ENCODE measurements at regions not wholly inside any gene's neighbourhood (a gene's known extent, or its start where the extent isn't known, plus 50 kb on each side); places are given as distances from the start of the nearest gene placed in this dataset.

GRCh38 chr17:71969500-71969899 is 151.3 kb upstream of the SOX9 start:
- no peak for DNase-seq

GRCh38 chr17:71970312-71970711 is 150.5 kb upstream of the SOX9 start:
- DNase-seq, result no peak

DNA sequence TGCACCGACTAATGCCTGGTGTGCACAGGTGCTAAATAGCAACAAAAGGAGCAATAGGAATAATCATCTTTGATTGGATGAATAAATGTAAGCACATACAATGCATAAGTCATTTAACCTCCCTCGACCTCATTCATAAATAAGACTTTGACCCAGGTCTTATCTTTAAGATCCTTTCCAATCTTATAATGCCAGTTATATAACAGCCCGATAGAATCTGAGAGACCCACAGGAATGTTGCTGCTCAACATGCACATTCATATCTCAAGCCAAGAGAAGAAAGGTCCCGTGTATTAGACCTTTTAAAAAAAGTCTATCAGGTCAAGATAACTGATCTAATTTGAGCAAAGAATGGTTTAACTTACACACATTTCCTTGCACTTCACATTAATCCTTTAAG is 146.8 kb upstream of the SOX9 start:
- no peak for DNase-seq

- DNase-seq, result no peak
Observed at GRCh38 chr17:71975331-71975801, 145.5 kb upstream of the SOX9 start.

GRCh38 chr17:71976011-71976649 is 144.7 kb upstream of the SOX9 start:
- DNase-seq, result no peak

- DNase-seq, result no peak
Observed at GRCh38 chr17:71978435-71978834, 142.4 kb upstream of the SOX9 start.

- no peak for DNase-seq
Observed at GRCh38 chr17:71980171-71980570, 140.6 kb upstream of the SOX9 start.

DNA sequence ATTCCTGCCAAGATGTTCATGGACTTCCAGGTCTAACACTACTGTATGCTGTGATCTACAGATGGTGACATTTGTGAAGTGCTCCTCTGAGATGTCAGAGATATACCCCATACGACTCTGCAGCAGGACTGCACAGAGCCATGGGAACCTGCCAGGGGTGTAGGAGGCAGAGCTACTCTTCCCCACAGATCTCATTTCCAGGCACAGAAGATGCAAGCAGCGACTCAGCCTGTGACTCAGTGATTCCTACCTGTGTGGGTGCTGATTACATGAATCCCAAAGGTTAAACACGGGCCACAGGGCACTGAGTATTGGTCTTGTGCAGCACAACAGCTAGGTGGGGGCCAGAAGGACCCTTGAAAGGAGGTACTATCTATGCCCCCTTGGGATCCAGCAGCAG is 137.0 kb upstream of the SOX9 start:
- DNase-seq, result no peak

- no peak for DNase-seq
Observed at GRCh38 chr17:71985111-71986039, 135.4 kb upstream of the SOX9 start.

GRCh38 chr17:71986886-71987285 is 133.9 kb upstream of the SOX9 start:
- no peak for DNase-seq

DNA sequence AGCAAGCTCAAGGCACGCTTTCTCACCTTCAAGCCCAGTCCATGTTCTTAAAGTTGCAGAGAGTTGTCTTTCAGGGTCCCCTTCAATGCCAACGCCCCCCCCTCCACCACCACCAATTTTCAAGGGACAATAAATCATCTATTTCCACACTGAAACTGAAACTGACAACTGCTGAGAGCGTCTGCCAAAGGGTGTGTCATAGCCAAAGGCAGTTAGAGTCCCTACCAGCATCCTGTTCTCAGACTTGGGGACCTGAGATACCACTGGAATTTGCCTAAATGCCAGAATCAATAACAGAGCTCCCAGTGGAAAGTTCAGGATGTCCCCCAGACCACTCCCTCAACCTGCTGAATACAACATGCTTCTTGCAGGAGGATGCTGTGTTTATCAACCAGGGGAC is 133.2 kb upstream of the SOX9 start:
- DNase-seq, result no peak

- no peak for DNase-seq
Observed at GRCh38 chr17:71989117-71989516, 131.7 kb upstream of the SOX9 start.

DNA sequence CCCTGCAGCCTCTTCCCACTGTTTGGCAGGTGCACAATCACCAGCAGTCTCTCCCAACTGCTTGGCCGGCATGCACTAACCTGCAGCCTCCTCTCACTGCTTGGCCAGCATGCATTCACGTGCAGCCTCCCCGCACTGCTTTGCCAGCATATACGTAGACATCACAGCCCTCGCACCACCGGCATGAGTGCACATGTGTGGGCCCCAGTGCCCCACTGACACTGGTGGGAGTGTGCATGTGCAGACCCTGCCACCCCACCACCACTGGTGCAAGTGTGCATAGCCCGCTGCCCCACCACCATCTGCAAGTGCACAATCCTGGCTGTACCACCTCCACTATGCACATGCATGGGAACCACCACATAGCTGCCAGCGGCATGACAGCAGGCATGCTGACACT is 127.5 kb upstream of the SOX9 start:
- no peak for DNase-seq

DNA sequence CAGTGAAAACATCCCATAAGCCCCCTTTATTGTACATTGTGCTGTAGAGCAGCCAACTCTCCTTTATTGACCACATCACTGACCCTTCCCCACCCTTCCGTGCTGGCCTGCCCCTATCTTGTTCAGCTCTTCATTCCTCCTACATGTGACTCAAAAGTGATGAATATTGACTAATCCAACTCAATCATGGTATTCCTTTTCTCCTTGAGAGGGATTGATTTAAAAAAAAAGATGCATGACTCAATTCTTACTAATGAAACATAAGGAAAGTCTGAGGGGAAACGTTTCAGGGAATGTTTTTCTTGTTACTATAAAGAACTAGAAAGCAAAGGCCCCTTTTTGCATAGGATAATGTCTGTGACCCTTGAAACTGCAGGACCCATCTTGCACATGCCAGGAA is 125.2 kb upstream of the SOX9 start:
- no peak for DNase-seq

DNA sequence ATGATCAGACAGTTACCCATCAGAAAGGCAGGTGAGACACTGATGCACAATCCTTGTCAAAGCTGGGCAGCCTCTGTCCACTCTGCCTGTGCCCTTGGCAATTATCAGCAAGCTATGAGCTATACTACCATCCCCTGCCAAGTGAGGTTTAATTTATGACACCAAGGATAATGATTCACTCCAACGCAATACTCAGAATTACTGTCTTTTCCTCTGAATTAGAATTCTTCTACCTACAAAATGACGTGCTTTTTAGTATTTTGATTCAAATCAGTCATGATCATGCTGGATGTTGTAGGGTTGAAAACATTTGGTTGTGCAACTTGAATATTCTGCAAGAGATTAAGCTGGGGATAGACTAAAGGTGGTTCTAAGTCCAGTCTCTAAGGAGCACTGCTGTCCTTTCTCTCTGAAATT is 116.8 kb upstream of the SOX9 start:
- no peak for DNase-seq

- DNase-seq, result no peak
Observed at GRCh38 chr17:72004611-72005331, 116.0 kb upstream of the SOX9 start.

DNA sequence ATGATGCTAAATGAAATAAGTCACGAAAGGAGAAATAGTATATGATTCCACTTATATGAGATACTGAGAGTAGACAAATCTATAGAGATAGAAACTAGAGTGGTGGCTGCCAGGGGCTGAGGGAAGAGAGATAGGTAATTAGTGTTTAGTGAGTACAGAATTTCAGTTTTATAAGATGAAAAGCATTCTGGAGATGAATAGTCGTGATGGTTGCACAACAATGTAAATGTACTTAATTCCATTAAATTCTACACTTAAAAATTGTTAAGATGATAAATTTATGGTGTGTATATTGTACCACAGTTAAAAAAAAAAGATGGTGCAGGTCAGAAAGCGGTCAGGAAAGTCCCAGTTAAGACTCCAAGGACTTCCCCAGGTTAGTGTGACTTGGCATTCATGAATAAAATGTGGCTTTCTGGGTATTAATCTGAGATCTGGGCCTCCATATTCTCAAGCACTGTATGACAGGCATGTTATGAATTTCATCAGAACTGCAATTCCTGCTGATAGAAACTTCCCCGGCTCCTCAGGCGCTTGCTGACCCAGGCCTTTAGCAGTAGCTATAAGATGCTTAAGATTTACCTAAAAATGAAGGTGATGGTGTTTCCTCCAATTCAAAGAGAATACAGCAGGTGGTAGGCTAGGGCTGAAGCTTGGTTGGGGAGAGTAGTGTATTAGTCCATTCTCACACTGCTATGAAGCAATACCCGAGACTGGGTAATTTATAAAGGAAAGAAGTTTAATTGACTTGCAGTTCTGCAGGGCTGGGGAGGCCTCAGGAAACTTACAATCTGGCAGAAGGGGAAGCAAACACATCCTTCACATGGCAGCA is 115.3 kb upstream of the SOX9 start:
- no peak for DNase-seq

DNA sequence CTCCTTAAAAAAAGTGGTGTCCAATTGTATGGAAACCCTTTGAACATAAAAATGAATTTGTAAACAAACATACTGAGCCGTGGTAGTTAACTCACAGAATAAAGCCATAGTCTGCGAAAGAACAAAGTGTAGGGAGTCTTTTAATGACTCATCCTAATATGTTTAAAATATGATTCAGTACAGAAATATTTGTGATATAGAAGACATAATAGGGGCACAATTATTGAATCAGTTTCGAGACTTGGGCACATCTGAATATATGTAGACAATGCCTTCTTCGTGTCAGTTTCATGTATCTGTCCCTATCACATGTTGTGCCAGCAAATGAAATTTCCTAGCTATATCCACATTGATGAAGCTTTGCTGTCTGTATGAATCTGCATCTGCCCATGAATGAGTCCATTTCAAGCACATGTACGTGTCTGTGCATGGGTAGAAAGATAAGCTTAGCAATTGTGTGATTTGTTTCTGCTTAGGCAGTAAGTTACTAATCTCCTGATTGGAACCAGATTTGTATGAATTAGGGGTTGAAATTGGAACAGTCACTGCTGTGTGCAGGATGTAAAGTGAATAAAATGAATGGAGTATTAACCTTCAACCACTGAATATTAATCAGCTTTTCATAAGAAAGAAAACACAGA is 112.5 kb upstream of the SOX9 start:
- no peak for DNase-seq

GRCh38 chr17:72011561-72011960 is 109.3 kb upstream of the SOX9 start:
- DNase-seq, result no peak

DNA sequence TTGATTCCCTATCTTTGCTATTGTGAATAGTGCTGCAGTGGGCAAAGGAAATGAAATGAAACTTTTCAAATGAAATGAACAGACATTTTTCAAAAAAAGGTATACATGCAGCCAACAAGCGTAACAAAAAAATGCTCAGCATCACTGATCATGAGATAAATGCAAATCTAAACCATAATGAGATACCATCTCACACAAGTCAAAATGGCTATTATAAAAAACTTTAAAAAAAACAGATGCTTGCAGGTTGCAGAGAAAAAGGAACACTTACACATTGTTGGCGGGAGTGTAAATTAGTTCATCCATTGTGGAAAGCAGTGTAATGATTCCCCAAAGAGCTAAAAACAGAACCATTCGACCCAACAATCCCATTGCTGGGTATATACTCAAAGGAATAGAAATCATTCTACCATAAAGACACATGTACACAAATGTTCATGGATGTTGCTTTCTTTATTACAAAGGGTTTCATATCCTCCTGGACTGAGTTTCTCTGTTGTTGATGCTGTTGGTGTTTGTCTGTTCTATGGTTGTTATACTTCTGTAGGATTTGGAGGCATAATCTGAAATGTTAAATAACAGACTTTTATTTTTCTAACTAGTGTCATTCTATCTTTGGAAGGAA is 99.3 kb upstream of the SOX9 start:
- no peak for DNase-seq
